ENCODE measurements at regions not wholly inside any gene's neighbourhood (a gene's known extent, or its start where the extent isn't known, plus 50 kb on each side); places are given as distances from the start of the nearest gene placed in this dataset.

- peak; percentile 23 for TF ChIP-seq CTCF (IDR thresholded peaks at IDR 0.05)
- Mint-ChIP-seq H3K4me1 (ENCODE audit: low read depth) (peaks cover 19% of the 10 kb centered on the region), H3K36me3 (ENCODE audit: low read depth) (no peaks in the 10 kb centered on the region), H3K27me3 (ENCODE audit: low read depth) (no peaks in the 10 kb centered on the region), H3K9me3 (ENCODE audit: low read depth) (no peaks in the 10 kb centered on the region), H3K4me3 (ENCODE audit: unreplicated experiment) (no peak overlapping the region), H3K27ac (ENCODE audit: unreplicated experiment) (no peak overlapping the region)
- peak; percentile 60 for DNase-seq (ENCODE audit: low spot score)
These were observed 154.1 kb upstream of the ZMIZ1 start for GRCh38 chr10:78914502-78915189.

GRCh38 chr10:78915190-78915518 is 153.6 kb upstream of the ZMIZ1 start:
- Mint-ChIP-seq H3K4me3 (ENCODE audit: unreplicated experiment) (no peak overlapping the region), H3K27me3 (ENCODE audit: low read depth) (no peaks in the 10 kb centered on the region), H3K4me1 (ENCODE audit: low read depth) (peaks cover 19% of the 10 kb centered on the region), H3K36me3 (ENCODE audit: low read depth) (no peaks in the 10 kb centered on the region), H3K9me3 (ENCODE audit: low read depth) (no peaks in the 10 kb centered on the region), H3K27ac (ENCODE audit: unreplicated experiment) (no peak overlapping the region)
- no peak for DNase-seq (ENCODE audit: low spot score)
- no peak for TF ChIP-seq CTCF (IDR thresholded peaks at IDR 0.05)

GRCh38 chr10:78916227-78916626 is 152.5 kb upstream of the ZMIZ1 start:
- DNase-seq (ENCODE audit: low spot score): peak; percentile 32
- H3K36me3 Mint-ChIP-seq (ENCODE audit: low read depth): no peaks in the 10 kb centered on the region
- H3K27ac Mint-ChIP-seq (ENCODE audit: unreplicated experiment): no peak overlapping the region
- peaks cover 19% of the 10 kb centered on the region for H3K4me1 Mint-ChIP-seq (ENCODE audit: low read depth)
- no peaks in the 10 kb centered on the region for H3K27me3 Mint-ChIP-seq (ENCODE audit: low read depth)
- no peak for TF ChIP-seq CTCF (IDR thresholded peaks at IDR 0.05)
- no peak overlapping the region for H3K4me3 Mint-ChIP-seq (ENCODE audit: unreplicated experiment)
- H3K9me3 Mint-ChIP-seq (ENCODE audit: low read depth): no peaks in the 10 kb centered on the region

- peaks cover 12% of the 10 kb centered on the region for H3K4me1 Mint-ChIP-seq (ENCODE audit: low read depth)
- no peak for TF ChIP-seq CTCF (IDR thresholded peaks at IDR 0.05)
- H3K27ac Mint-ChIP-seq (ENCODE audit: unreplicated experiment): no peak overlapping the region
- H3K9me3 Mint-ChIP-seq (ENCODE audit: low read depth): no peaks in the 10 kb centered on the region
- no peak for DNase-seq (ENCODE audit: low spot score)
- no peaks in the 10 kb centered on the region for H3K27me3 Mint-ChIP-seq (ENCODE audit: low read depth)
- H3K36me3 Mint-ChIP-seq (ENCODE audit: low read depth): no peaks in the 10 kb centered on the region
- H3K4me3 Mint-ChIP-seq (ENCODE audit: unreplicated experiment): no peak overlapping the region
These were observed 149.4 kb upstream of the ZMIZ1 start for GRCh38 chr10:78919181-78919966.

- Mint-ChIP-seq H3K9me3 (ENCODE audit: low read depth) (no peaks in the 10 kb centered on the region), H3K4me1 (ENCODE audit: low read depth) (peaks cover 6% of the 10 kb centered on the region), H3K27me3 (ENCODE audit: low read depth) (no peaks in the 10 kb centered on the region), H3K27ac (ENCODE audit: unreplicated experiment) (no peak overlapping the region), H3K4me3 (ENCODE audit: unreplicated experiment) (no peak overlapping the region), H3K36me3 (ENCODE audit: low read depth) (no peaks in the 10 kb centered on the region)
- no peak for DNase-seq (ENCODE audit: low spot score)
- no peak for TF ChIP-seq CTCF (IDR thresholded peaks at IDR 0.05)
These were observed 148.8 kb upstream of the ZMIZ1 start for GRCh38 chr10:78920011-78920410.
